PC-3 (cell line): ENCODE measurements at regions not wholly inside any gene's neighbourhood (a gene's known extent, or its start where the extent isn't known, plus 50 kb on each side); places are given as distances from the start of the nearest gene placed in this dataset.

Source experiments
- ATAC-seq: fragments of 200-7000 bp; cut with Tn5 transposase; 2 replicates; pipeline ENCODE4 v1.9.1; 2020; ENCODE audit warnings: mild to moderate bottlenecking, moderate library complexity
- BruUV-seq: library from RNA; stranded (reverse); fragments of 400-500 nt; replicated peaks from 2 replicates; lab custom pipeline; 2021; lab: Mats Ljungman, UMichigan
- CTCF ChIA-PET: fragments of 300-600 bp; sonication (Branson Sonifier 250); formaldehyde crosslinking; loops from one replicate; lab custom pipeline; 2022; ENCODE audit warnings: antibody characterized with exemption; lab: Charles Lee
- POLR2A ChIA-PET: fragments of 300-600 bp; sonication (Branson Sonifier 250); formaldehyde crosslinking; loops from one replicate; lab custom pipeline; 2022; ENCODE audit warnings: antibody characterized with exemption; ENCODE audit not compliant: unreplicated experiment; lab: Charles Lee
- DNase-seq: peaks from one replicate; pipeline ENCODE4 v3.0.0-alpha.2; 2015
- H2AFZ ChIP-seq: fragments of 300-600 bp; sonication (generic); 2 replicates; pipeline ENCODE4 v1.6.0; 2016; ENCODE audit warnings: antibody characterized with exemption, low read length
- H3F3A ChIP-seq: fragments of 300-600 bp; sonication (generic); one replicate; pipeline ENCODE4 v1.6.0; 2017; ENCODE audit warnings: antibody characterized with exemption, low read length, control low read depth, mild to moderate bottlenecking; ENCODE audit not compliant: unreplicated experiment
- H3K27ac ChIP-seq: fragments of 300-600 bp; sonication (generic); 2 replicates; pipeline ENCODE4 v1.5.1; 2016; ENCODE audit warnings: mild to moderate bottlenecking, low read length
- H3K27me3 ChIP-seq: fragments of 300-600 bp; sonication (generic); 2 replicates; pipeline ENCODE4 v1.6.1; 2016; ENCODE audit warnings: low read length, mixed read lengths
- H3K36me3 ChIP-seq: fragments of 300-600 bp; sonication (generic); 2 replicates; pipeline ENCODE4 v1.6.1; 2016; ENCODE audit warnings: low read depth, mixed run types, low read length, mixed read lengths
- H3K4me1 ChIP-seq: fragments of 300-600 bp; sonication (generic); 2 replicates; pipeline ENCODE4 v1.5.1; 2016; ENCODE audit warnings: low read length; ENCODE audit not compliant: insufficient read depth
- H3K4me2 ChIP-seq: fragments of 300-600 bp; sonication (generic); 2 replicates; pipeline ENCODE4 v1.6.0; 2016; ENCODE audit warnings: low read length
- H3K4me3 ChIP-seq: fragments of 300-600 bp; sonication (generic); 2 replicates; pipeline ENCODE4 v1.5.1; 2016; ENCODE audit warnings: mild to moderate bottlenecking, low read length, mixed read lengths
- H3K79me2 ChIP-seq: fragments of 300-600 bp; sonication (generic); 2 replicates; pipeline ENCODE4 v1.6.1; 2017; ENCODE audit warnings: low read length, mixed read lengths
- H3K9ac ChIP-seq: fragments of 300-600 bp; sonication (generic); 2 replicates; pipeline ENCODE4 v1.6.0; 2016; ENCODE audit warnings: mild to moderate bottlenecking, low read length
- H3K9me2 ChIP-seq: fragments of 300-600 bp; sonication (generic); replicated peaks from 2 replicates; pipeline ENCODE4 v1.6.1; 2016; ENCODE audit warnings: mixed run types, low read length, mixed read lengths
- H3K9me3 ChIP-seq: fragments of 300-600 bp; sonication (generic); 2 replicates; pipeline ENCODE4 v1.6.1; 2016; ENCODE audit warnings: low read length, mixed read lengths
- H4K20me1 ChIP-seq: fragments of 300-600 bp; sonication (generic); 2 replicates; pipeline ENCODE4 v1.6.1; 2016; ENCODE audit warnings: low read length, mixed read lengths
- CTCF ChIP-seq: fragments of 300-600 bp; sonication (generic); conservative IDR thresholded peaks from 2 replicates; pipeline ENCODE4 v1.5.1; 2017; ENCODE audit warnings: antibody characterized with exemption, low read depth, mild to moderate bottlenecking, low read length
- EZH2 ChIP-seq: fragments of 300-600 bp; sonication (generic); IDR thresholded peaks from one replicate; pipeline ENCODE4 v1.6.1; 2017; ENCODE audit warnings: antibody characterized with exemption, mild to moderate bottlenecking, low read length; ENCODE audit not compliant: unreplicated experiment
- EZH2phosphoT487 ChIP-seq: fragments of 300-600 bp; sonication (generic); IDR thresholded peaks from 2 replicates; pipeline ENCODE4 v1.6.1; 2018; ENCODE audit warnings: mild to moderate bottlenecking, antibody characterized with exemption, low read length, borderline replicate concordance
- intact Hi-C: fragments of 100-400 bp; cut with micrococcal nuclease; formaldehyde crosslinking; loops from 2 replicates; pipeline ENCODE4 v1.9.0; 2023

GRCh38 chr11:45384711-45385241, 98.6 kb upstream of the SYT13 start:
- peaks cover 22% of the 10 kb centered on the region for H3K27me3 ChIP-seq
- H3F3A ChIP-seq: no peaks in the 10 kb centered on the region
- DNase-seq: no peak
- intact Hi-C loops: no loop called here
- H3K36me3 ChIP-seq: no peaks in the 10 kb centered on the region
- no peak for TF ChIP-seq CTCF
- TF ChIP-seq EZH2: no peak
- no peaks in the 10 kb centered on the region for H3K9me2 ChIP-seq
- no peaks in the 10 kb centered on the region for H3K9me3 ChIP-seq
- ATAC-seq: no peak
- CTCF ChIA-PET: no interaction called here
- H4K20me1 ChIP-seq: no peaks in the 10 kb centered on the region
- H3K27ac ChIP-seq: no peak overlapping the region
- H3K4me3 ChIP-seq: no peak overlapping the region
- H2AFZ ChIP-seq: no peak overlapping the region
- H3K4me1 ChIP-seq: no peaks in the 10 kb centered on the region
- POLR2A ChIA-PET: no interaction called here
- H3K4me2 ChIP-seq: no peak overlapping the region
- no peak overlapping the region for H3K9ac ChIP-seq
- H3K79me2 ChIP-seq: no peaks in the 10 kb centered on the region
- BruUV-seq: no TSS peak

GRCh38 chr11:45384016-45384415, 97.9 kb upstream of the SYT13 start:
- Histone ChIP-seq H3K27ac (no peak overlapping the region), H3K4me2 (no peak overlapping the region), H3K9ac (no peak overlapping the region), H3K9me3 (no peaks in the 10 kb centered on the region), H3K4me1 (no peaks in the 10 kb centered on the region), H3K79me2 (no peaks in the 10 kb centered on the region), H3K4me3 (no peak overlapping the region), H2AFZ (no peak overlapping the region), H3F3A (no peaks in the 10 kb centered on the region), H3K27me3 (peaks cover 17% of the 10 kb centered on the region), H3K9me2 (no peaks in the 10 kb centered on the region), H3K36me3 (no peaks in the 10 kb centered on the region), H4K20me1 (no peaks in the 10 kb centered on the region)
- intact Hi-C loops: no loop called here
- no peak for TF ChIP-seq CTCF
- TF ChIP-seq EZH2phosphoT487: no peak
- DNase-seq (no peak), ATAC-seq (no peak)
- BruUV-seq: no TSS peak
- POLR2A ChIA-PET: no interaction called here
- CTCF ChIA-PET: no interaction called here

- Histone ChIP-seq H3K4me2 (no peak overlapping the region), H3K9ac (no peak overlapping the region), H3K9me2 (no peaks in the 10 kb centered on the region), H3K4me3 (no peak overlapping the region), H3K27me3 (peaks cover 21% of the 10 kb centered on the region), H3K79me2 (no peaks in the 10 kb centered on the region), H3F3A (no peaks in the 10 kb centered on the region), H3K9me3 (no peaks in the 10 kb centered on the region), H3K4me1 (no peaks in the 10 kb centered on the region), H3K27ac (no peak overlapping the region), H2AFZ (no peak overlapping the region), H4K20me1 (no peaks in the 10 kb centered on the region), H3K36me3 (no peaks in the 10 kb centered on the region)
- POLR2A ChIA-PET: no interaction called here
- CTCF ChIA-PET: no interaction called here
- BruUV-seq: no TSS peak
- TF ChIP-seq CTCF: no peak
- TF ChIP-seq EZH2: no peak
- no peak for TF ChIP-seq EZH2phosphoT487
- DNase-seq (no peak), ATAC-seq (no peak)
- intact Hi-C loops: no loop called here
Measured at GRCh38 chr11:45383224-45383623, 97.1 kb upstream of the SYT13 start.
